ENCODE measurements at regions not wholly inside any gene's neighbourhood (a gene's known extent, or its start where the extent isn't known, plus 50 kb on each side); places are given as distances from the start of the nearest gene placed in this dataset.
A peak's percentile ranks its signal among the peaks of the same experiment; 100 is the strongest.

GRCh38 chrX:116379854-116380253 lies 56.6 kb upstream of the SLC6A14 start:
- no peak overlapping the region for H2AFZ ChIP-seq (replicated peaks; ENCODE audit: low read length, poor library complexity)
- BruUV-seq (replicated peaks), result no TSS peak
- no peak overlapping the region for H4K5ac ChIP-seq (ENCODE audit: low read depth, low read length)
- H3K9ac ChIP-seq (ENCODE audit: low read depth, low read length), result no peak overlapping the region
- DNase-seq, result peak; percentile 6
- H3K9me1 ChIP-seq (ENCODE audit: insufficient read depth, low read length), result no peaks in the 10 kb centered on the region
- H3K27me3 ChIP-seq (ENCODE audit: control insufficient read depth, insufficient read depth, low read length), result no peaks in the 10 kb centered on the region; the same call in 1 of the 2 replicates
- H3K4me1 ChIP-seq (ENCODE audit: control insufficient read depth, insufficient read depth, low read length), result no peaks in the 10 kb centered on the region
- POLR2A ChIA-PET (ENCODE audit: unreplicated experiment), result no interaction called here
- in situ Hi-C loops (cut with MboI; ENCODE audit: low sequenced_read_pairs) (no loop called here), intact Hi-C loops (cut with micrococcal nuclease) (no loop called here), dilution Hi-C loops (cut with HindIII; ENCODE audit: low sequenced_read_pairs, unreplicated experiment) (no loop called here)
- no peak overlapping the region for H3K14ac ChIP-seq (replicated peaks; ENCODE audit: low read depth, low read length)
- WGBS, 2 experiments (ENCODE audit: extremely low coverage in 2 of 2, insufficient read length in 1 of 2), result no CpG with 5 or more reads among the region's 4 CpGs
- H4K8ac ChIP-seq (ENCODE audit: low read depth in 2 of 2, low read length in 2 of 2), result no peak overlapping the region
- no peaks in the 10 kb centered on the region for H3K36me3 ChIP-seq (ENCODE audit: control insufficient read depth, insufficient read depth, low read length)
- no peak overlapping the region for H2BK120ac ChIP-seq (ENCODE audit: low read depth, low read length)
- no peak for ATAC-seq (ENCODE audit: low read depth)
- no peaks in the 10 kb centered on the region for H3K9me3 ChIP-seq (ENCODE audit: control insufficient read depth, insufficient read depth, low read length)
- no peak overlapping the region for H2AK5ac ChIP-seq (ENCODE audit: low read depth, low read length)
- H3K27ac ChIP-seq (ENCODE audit: insufficient read depth, low read length), result no peak overlapping the region
- H3K79me1 ChIP-seq (ENCODE audit: low read depth in 1 of 2, low read length in 2 of 2), result no peaks in the 10 kb centered on the region
- no peak overlapping the region for H2BK20ac ChIP-seq (ENCODE audit: low read depth, low read length)
- no peak overlapping the region for H3K4me2 ChIP-seq (ENCODE audit: low read depth, low read length)
- peak; percentile 77 for TF ChIP-seq CEBPB (IDR thresholded peaks at IDR 0.05; ENCODE audit: low read depth, low read length)
- TF ChIP-seq CHD1 (IDR thresholded peaks at IDR 0.05; ENCODE audit: low read depth, low read length), result no peak
- no peak for TF ChIP-seq NFE2L2 (IDR thresholded peaks at IDR 0.05; ENCODE audit: low read depth, low read length)
- no peak overlapping the region for H3K56ac ChIP-seq (ENCODE audit: extremely low read depth, insufficient read depth, low read length)
- CTCF ChIA-PET, result no interaction called here
- no peak overlapping the region for H3K23ac ChIP-seq (ENCODE audit: low read depth, low read length)
- no peak overlapping the region for H3K18ac ChIP-seq (ENCODE audit: low read depth, low read length)
- H4K91ac ChIP-seq (ENCODE audit: insufficient read depth, low read depth, low read length), result no peak overlapping the region
- no peaks in the 10 kb centered on the region for H4K20me1 ChIP-seq (ENCODE audit: insufficient read depth, low read length)
- H3K4me3 ChIP-seq (ENCODE audit: insufficient read depth, low read depth, low read length), result no peak overlapping the region
- no peak overlapping the region for H2BK5ac ChIP-seq (ENCODE audit: low read depth, low read length, poor library complexity, severe bottlenecking)
- no peak overlapping the region for H3K4ac ChIP-seq (ENCODE audit: low read depth, low read length)
- no peak overlapping the region for H2BK15ac ChIP-seq (ENCODE audit: low read depth, low read length)
- H2AK9ac ChIP-seq (replicated peaks; ENCODE audit: low read depth, low read length, poor library complexity), result no peak overlapping the region

Data from IMR-90 (cell line).